GM18499 (cell line): ENCODE measurements at regions not wholly inside any gene's neighbourhood (a gene's known extent, or its start where the extent isn't known, plus 50 kb on each side); places are given as distances from the start of the nearest gene placed in this dataset.
"Not testable (repeated sequence)": the region's sequence is repeated elsewhere in the genome, so short reads cannot be mapped to it uniquely, and the experiment has no call there.

Experiments
- ATAC-seq: cut with Tn5 transposase; IDR thresholded peaks from one replicate; pipeline ENCODE4 v1.9.1; 2021; ENCODE audit warnings: moderate number of reproducible peaks; ENCODE audit not compliant: insufficient read depth, unreplicated experiment

GRCh38 chr2:58514252-58514651, 273.1 kb upstream of the FANCL start:
- ATAC-seq = peak; percentile 67

GRCh38 chr2:58512878-58513277, 271.8 kb upstream of the FANCL start:
- no peak for ATAC-seq

GRCh38 chr2:58508006-58508405, 266.9 kb upstream of the FANCL start:
- ATAC-seq = no peak

GRCh38 chr2:58503918-58504317, 262.8 kb upstream of the FANCL start:
- ATAC-seq = no peak

GRCh38 chr2:58502931-58503330, 261.8 kb upstream of the FANCL start:
- no peak for ATAC-seq

- no peak for ATAC-seq
Measured at GRCh38 chr2:58501371-58502160, 260.4 kb upstream of the FANCL start.

- no peak for ATAC-seq
Measured at GRCh38 chr2:58497168-58497567, 256.0 kb upstream of the FANCL start.

GRCh38 chr2:58495806-58496205, 254.7 kb upstream of the FANCL start:
- no peak for ATAC-seq

GRCh38 chr2:58494071-58494501, 253.0 kb upstream of the FANCL start:
- no peak for ATAC-seq

GRCh38 chr2:58484629-58485028, 243.5 kb upstream of the FANCL start:
- no peak for ATAC-seq

- ATAC-seq = no peak
Measured at GRCh38 chr2:58484221-58484620, 243.1 kb upstream of the FANCL start.

- no peak for ATAC-seq
Measured at GRCh38 chr2:58483307-58483706, 242.2 kb upstream of the FANCL start.

- ATAC-seq = no peak
Measured at GRCh38 chr2:58481670-58482069, 240.5 kb upstream of the FANCL start.

- no peak for ATAC-seq
Measured at GRCh38 chr2:58480141-58480540, 239.0 kb upstream of the FANCL start.

- no peak for ATAC-seq
Measured at GRCh38 chr2:58479535-58480140, 238.5 kb upstream of the FANCL start.

- ATAC-seq = no peak
Measured at GRCh38 chr2:58476556-58476955, 235.4 kb upstream of the FANCL start.

- no peak for ATAC-seq
Measured at GRCh38 chr2:58475756-58476155, 234.6 kb upstream of the FANCL start.

- ATAC-seq = no peak
Measured at GRCh38 chr2:58473165-58473564, 232.0 kb upstream of the FANCL start.

GRCh38 chr2:58466804-58467203, 225.7 kb upstream of the FANCL start:
- peak; percentile 89 for ATAC-seq

- ATAC-seq = not testable (repeated sequence)
Measured at GRCh38 chr2:58466021-58466420, 224.9 kb upstream of the FANCL start.

GRCh38 chr2:58460670-58461069, 219.5 kb upstream of the FANCL start:
- no peak for ATAC-seq
